Thymus (tissue), 11 donors: ENCODE measurements at regions not wholly inside any gene's neighbourhood (a gene's known extent, or its start where the extent isn't known, plus 50 kb on each side); places are given as distances from the start of the nearest gene placed in this dataset.
A peak's percentile ranks its signal among the peaks of the same experiment; 100 is the strongest.

Experiments used
- DNase-seq, 9 donors: peaks; one replicate each; pipeline ENCODE4 v3.0.0-alpha.2; 2013; ENCODE audit warnings: low spot score in 9 of 9, low read depth in 6 of 9, missing footprints in 1 of 9
- H3K27ac ChIP-seq, 2 donors: one replicate each; pipeline ENCODE4 v1.5.1; 2013; ENCODE audit warnings: control low read depth in 1 of 2, low read depth in 1 of 2, low read length in 1 of 2, mild to moderate bottlenecking in 1 of 2, moderate library complexity in 1 of 2
- H3K27me3 ChIP-seq, 2 donors: one replicate each; pipeline ENCODE4 v1.5.1; 2013; ENCODE audit warnings: low read length in 1 of 2; ENCODE audit not compliant: control insufficient read depth in 2 of 2, insufficient read depth in 1 of 2
- H3K36me3 ChIP-seq, 2 donors: one replicate each; pipeline ENCODE4 v1.5.1; 2013; ENCODE audit warnings: low read length in 1 of 2, mild to moderate bottlenecking in 1 of 2, moderate library complexity in 1 of 2; ENCODE audit not compliant: control insufficient read depth in 2 of 2, insufficient read depth in 2 of 2
- H3K4me1 ChIP-seq, 2 donors: one replicate each; pipeline ENCODE4 v1.5.1; 2013; ENCODE audit warnings: low read length in 2 of 2; ENCODE audit not compliant: control insufficient read depth in 2 of 2, insufficient read depth in 2 of 2
- H3K4me3 ChIP-seq, 2 donors: one replicate each; pipeline ENCODE4 v1.5.1; 2013; ENCODE audit warnings: low read length in 2 of 2, control low read depth in 1 of 2, mild to moderate bottlenecking in 1 of 2
- H3K9me3 ChIP-seq, 2 donors: one replicate each; pipeline ENCODE4 v1.5.1; 2013; ENCODE audit warnings: low read length in 1 of 2, mild to moderate bottlenecking in 1 of 2; ENCODE audit not compliant: control insufficient read depth in 2 of 2, insufficient read depth in 1 of 2
- WGBS: extraction: QIAGEN DNeasy Blood & Tissue Kit; methylation state at CpG from one replicate; pipeline ENCODE4 v1.1.7; 2013; 5-methylcytosine and 5-hydroxymethylcytosine counted together
- donor health status: healthy.

DNA sequence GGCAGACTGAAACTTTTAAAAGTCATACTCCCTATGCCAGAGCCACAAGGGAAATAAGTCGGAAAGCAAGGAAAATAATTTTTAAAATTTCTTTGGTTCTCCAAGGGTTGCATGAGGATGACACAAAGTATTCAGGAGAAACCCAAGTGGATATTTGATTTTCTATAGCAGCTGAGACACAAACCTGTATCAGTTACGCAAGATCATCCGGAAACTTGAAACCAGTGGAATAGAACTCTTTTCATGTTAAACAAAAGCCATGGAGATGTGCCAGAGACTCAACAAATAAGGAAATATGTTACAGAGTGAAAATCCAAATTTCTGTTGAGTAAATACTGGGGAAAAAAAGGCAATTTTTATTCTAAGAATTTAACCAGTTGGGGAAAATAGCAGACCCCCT lies 294.7 kb downstream of the KIF2B start:
- H3K27me3 ChIP-seq: no peaks in the 10 kb centered on the region
- no peaks in the 10 kb centered on the region for H3K9me3 ChIP-seq
- no peaks in the 10 kb centered on the region for H3K4me1 ChIP-seq
- 96% methylated on average over 3 of the region's 3 CpGs for WGBS
- H3K36me3 ChIP-seq: no peaks in the 10 kb centered on the region
- DNase-seq: no peak
- H3K4me3 ChIP-seq: no peak overlapping the region
- no peak overlapping the region for H3K27ac ChIP-seq

- 47% methylated on average over 1 of the region's 1 CpG for WGBS
- Histone ChIP-seq H3K4me1 (no peaks in the 10 kb centered on the region), H3K27ac (no peak overlapping the region), H3K4me3 (no peak overlapping the region), H3K9me3 (peaks cover 0 to 4% of the 10 kb centered on the region in 2 donors), H3K36me3 (no peaks in the 10 kb centered on the region), H3K27me3 (no peaks in the 10 kb centered on the region)
- DNase-seq: no peak
Measured at GRCh38 chr17:54124456-54124855, 301.7 kb downstream of the KIF2B start.

GRCh38 chr17:54153423-54153822 lies 330.7 kb downstream of the KIF2B start:
- WGBS: 91% methylated on average over 1 of the region's 1 CpG
- no peak overlapping the region for H3K4me3 ChIP-seq
- no peaks in the 10 kb centered on the region for H3K36me3 ChIP-seq
- H3K9me3 ChIP-seq: no peaks in the 10 kb centered on the region
- H3K27ac ChIP-seq: no peak overlapping the region
- no peaks in the 10 kb centered on the region for H3K27me3 ChIP-seq
- no peaks in the 10 kb centered on the region for H3K4me1 ChIP-seq
- DNase-seq: no peak

GRCh38 chr17:54157542-54157941 lies 334.8 kb downstream of the KIF2B start:
- no peaks in the 10 kb centered on the region for H3K27me3 ChIP-seq
- WGBS: 74% methylated on average over 2 of the region's 2 CpGs
- no peak overlapping the region for H3K4me3 ChIP-seq
- no peaks in the 10 kb centered on the region for H3K9me3 ChIP-seq
- no peak for DNase-seq
- no peak overlapping the region for H3K27ac ChIP-seq
- no peaks in the 10 kb centered on the region for H3K4me1 ChIP-seq
- H3K36me3 ChIP-seq: no peaks in the 10 kb centered on the region

GRCh38 chr17:54172096-54172984 lies 349.6 kb downstream of the KIF2B start:
- H3K9me3 ChIP-seq: no peaks in the 10 kb centered on the region
- H3K27ac ChIP-seq: no peak overlapping the region
- no peaks in the 10 kb centered on the region for H3K4me1 ChIP-seq
- WGBS: 22% methylated on average over 3 of the region's 3 CpGs
- no peak for DNase-seq
- H3K4me3 ChIP-seq: no peak overlapping the region
- no peaks in the 10 kb centered on the region for H3K36me3 ChIP-seq
- no peaks in the 10 kb centered on the region for H3K27me3 ChIP-seq

DNA sequence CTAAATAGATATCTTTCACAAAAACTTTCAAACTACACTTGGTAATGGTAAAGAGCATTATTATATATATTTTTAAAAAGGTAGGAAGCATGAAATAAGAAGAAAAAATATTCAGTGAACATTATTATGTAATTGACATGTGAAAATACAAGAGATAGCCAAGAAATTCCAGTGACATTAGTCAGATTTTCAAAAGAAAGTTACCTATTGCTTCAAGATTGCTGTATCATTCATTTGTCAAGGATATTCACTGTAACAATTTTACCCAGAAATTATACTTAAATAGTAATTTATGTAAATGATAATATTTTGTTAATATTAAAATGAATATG lies 350.2 kb downstream of the KIF2B start:
- DNase-seq: no peak
- no peak overlapping the region for H3K4me3 ChIP-seq

DNA sequence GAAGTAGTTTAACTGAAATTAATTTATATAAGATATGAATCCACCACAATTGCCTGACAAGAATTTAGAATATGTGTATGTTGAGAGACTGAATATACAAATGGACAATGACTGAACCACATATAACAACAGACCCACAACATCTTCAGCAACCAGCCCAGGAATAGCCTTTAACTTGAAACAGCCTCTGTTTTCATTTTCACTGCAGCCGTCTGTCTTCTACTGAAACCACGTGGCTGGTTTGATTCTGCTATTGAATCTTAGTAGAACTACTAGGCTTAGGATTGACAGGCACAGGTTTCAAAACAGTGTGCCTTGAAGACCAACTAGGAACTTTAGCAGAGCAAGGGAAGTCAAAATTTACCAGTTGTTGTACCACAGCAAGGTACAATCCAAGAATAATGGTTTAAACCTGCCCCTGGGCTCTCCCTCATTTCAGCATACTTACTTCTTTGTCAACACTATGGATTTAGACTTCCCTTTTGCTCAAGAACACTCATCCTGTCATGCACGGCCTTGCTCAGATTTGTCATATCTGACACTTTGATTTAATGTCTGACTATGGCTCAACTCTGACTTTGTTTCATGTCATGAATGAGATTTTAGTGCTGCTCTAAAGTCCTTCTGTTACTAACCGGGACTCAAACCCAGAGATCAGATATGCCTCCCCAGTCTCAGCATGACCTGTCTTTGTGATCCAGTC lies 355.0 kb downstream of the KIF2B start:
- Histone ChIP-seq H3K9me3 (no peaks in the 10 kb centered on the region), H3K27me3 (no peaks in the 10 kb centered on the region), H3K4me1 (no peaks in the 10 kb centered on the region), H3K36me3 (no peaks in the 10 kb centered on the region), H3K4me3 (no peak overlapping the region), H3K27ac (no peak overlapping the region)
- DNase-seq: no peak
- 65% methylated on average over 4 of the region's 4 CpGs for WGBS

More for the DNA sequence above, 350.2 kb downstream of the KIF2B start:
- Histone ChIP-seq H3K27ac (no peak overlapping the region), H3K36me3 (no peaks in the 10 kb centered on the region), H3K9me3 (no peaks in the 10 kb centered on the region), H3K4me1 (no peaks in the 10 kb centered on the region), H3K27me3 (no peaks in the 10 kb centered on the region)

- H3K9me3 ChIP-seq: no peaks in the 10 kb centered on the region
- H3K4me3 ChIP-seq: no peak overlapping the region
- H3K27me3 ChIP-seq: no peaks in the 10 kb centered on the region
- peak overlapping the region in 1 of 2 donors; percentile 51 for H3K27ac ChIP-seq
- no peaks in the 10 kb centered on the region for H3K4me1 ChIP-seq
- H3K36me3 ChIP-seq: no peaks in the 10 kb centered on the region
- peak in 1 of 9 donors; percentile 19 for DNase-seq
- 83% methylated on average over 4 of the region's 4 CpGs for WGBS
Measured at GRCh38 chr17:54180950-54181349, 358.2 kb downstream of the KIF2B start.

- Histone ChIP-seq H3K36me3 (no peaks in the 10 kb centered on the region), H3K4me1 (peaks cover 0 to 3% of the 10 kb centered on the region in 2 donors), H3K27me3 (no peaks in the 10 kb centered on the region), H3K27ac (no peak overlapping the region), H3K4me3 (no peak overlapping the region), H3K9me3 (no peaks in the 10 kb centered on the region)
- 95% methylated on average over 1 of the region's 1 CpG for WGBS
- DNase-seq: no peak
Measured at GRCh38 chr17:54191261-54191660, 368.5 kb downstream of the KIF2B start.
